ENCODE measurements at regions not wholly inside any gene's neighbourhood (a gene's known extent, or its start where the extent isn't known, plus 50 kb on each side); places are given as distances from the start of the nearest gene placed in this dataset.

GRCh38 chr15:77839456-77839855, 206.7 kb upstream of the LINGO1 start:
- TF ChIP-seq CTCF (IDR thresholded peaks at IDR 0.05): no peak
- TF ChIP-seq REST (IDR thresholded peaks at IDR 0.05; ENCODE audit: insufficient read depth in 1 of 2, low read depth in 2 of 2, low read length in 1 of 2): no peak

Measured in Panc1 (cell line).